B cell (primary cell): ENCODE measurements at regions not wholly inside any gene's neighbourhood (a gene's known extent, or its start where the extent isn't known, plus 50 kb on each side); places are given as distances from the start of the nearest gene placed in this dataset.

ENCODE experiments used
- ATAC-seq: fragments of 200-7000 bp; cut with Tn5 transposase; one replicate; pipeline ENCODE4 v1.10.0; 2021; ENCODE audit warnings: low read depth, mild to moderate bottlenecking, moderate number of reproducible peaks, moderate library complexity
- CTCF ChIA-PET: fragments of 350-600 bp; sonication (Branson Sonifier 250); formaldehyde crosslinking; loops from one replicate; lab custom pipeline; 2021; ENCODE audit warnings: antibody characterized with exemption, inconsistent platforms; lab: Charles Lee
- POLR2A ChIA-PET: fragments of 350-600 bp; sonication (Branson Sonifier 250); formaldehyde crosslinking; loops from one replicate; lab custom pipeline; 2021; ENCODE audit warnings: antibody characterized with exemption; lab: Charles Lee
- DNase-seq: peaks from one replicate; pipeline ENCODE4 v3.0.0; 2013
- H2AFZ ChIP-seq: 2 replicates; pipeline ENCODE4 v1.6.1; 2012; ENCODE audit warnings: mild to moderate bottlenecking, low read depth, low read length; ENCODE audit not compliant: insufficient read depth, poor library complexity, severe bottlenecking
- H3K27ac ChIP-seq, 2 donors: 1 replicate in 1 of 2; 2 replicates in 1 of 2; pipeline ENCODE4 v1.5.1; 2012 to 2013; ENCODE audit warnings: low read length in 2 of 2, mild to moderate bottlenecking in 2 of 2, moderate library complexity in 1 of 2
- H3K27me3 ChIP-seq, 4 experiments: fragments of 200-600 bp in 1 of 4; sonication (generic) in 1 of 4; replicated peaks in 1 of 4; 1 replicate in 2 of 4; 2 replicates in 2 of 4; pipeline versions ENCODE4 v1.6.1 to v1.7.0; 2013 to 2016; ENCODE audit warnings: low read length in 3 of 4, mild to moderate bottlenecking in 2 of 4, mixed read lengths in 1 of 4, moderate library complexity in 1 of 4; ENCODE audit not compliant: insufficient read depth in 4 of 4, control insufficient read depth in 3 of 4; ENCODE audit errors: control extremely low read depth in 1 of 4
- H3K36me3 ChIP-seq, 2 experiments: replicated peaks in 1 of 2; 1 replicate in 1 of 2; 2 replicates in 1 of 2; pipeline versions ENCODE4 v1.6.1 to v1.7.1; 2013; ENCODE audit warnings: low read length in 1 of 2; ENCODE audit not compliant: insufficient read depth in 2 of 2, control insufficient read depth in 1 of 2; ENCODE audit errors: control extremely low read depth in 1 of 2, extremely low read depth in 1 of 2
- H3K4me1 ChIP-seq, 2 donors: fragments of 200-600 bp in 1 of 2; sonication (generic) in 1 of 2; 1 replicate in 1 of 2; 2 replicates in 1 of 2; pipeline versions ENCODE4 v1.5.1 to v1.6.1; 2013 to 2017; ENCODE audit warnings: low read length in 2 of 2; ENCODE audit not compliant: control insufficient read depth in 2 of 2, insufficient read depth in 2 of 2
- H3K4me2 ChIP-seq: replicated peaks from 2 replicates; pipeline ENCODE3; 2012; ENCODE audit warnings: mild to moderate bottlenecking, low read depth, low read length; ENCODE audit not compliant: poor library complexity, severe bottlenecking
- H3K4me3 ChIP-seq, 5 experiments: fragments of 200-600 bp in 1 of 5; sonication (generic) in 1 of 5; 1 replicate in 3 of 5; 2 replicates in 2 of 5; pipeline versions ENCODE4 v1.5.1 to v1.7.0; 2011 to 2016; ENCODE audit warnings: low read length in 4 of 5, mild to moderate bottlenecking in 4 of 5, low read depth in 2 of 5, control low read depth in 1 of 5, moderate library complexity in 1 of 5; ENCODE audit not compliant: insufficient read depth in 1 of 5; ENCODE audit errors: control extremely low read depth in 1 of 5, extremely low read depth in 1 of 5
- H3K79me2 ChIP-seq: fragments of 200-600 bp; sonication (generic); one replicate; pipeline ENCODE4 v1.6.0; 2016; ENCODE audit warnings: low read length; ENCODE audit not compliant: control insufficient read depth, insufficient read depth
- H3K9ac ChIP-seq: fragments of 200-600 bp; sonication (generic); 2 replicates; pipeline ENCODE4 v1.6.1; 2017; ENCODE audit warnings: mild to moderate bottlenecking, low read length, moderate library complexity
- H3K9me3 ChIP-seq, 3 donors: one replicate each; pipeline versions ENCODE4 v1.6.1 to v1.7.1; 2013; ENCODE audit warnings: low read length in 2 of 3; ENCODE audit not compliant: control insufficient read depth in 2 of 3, insufficient read depth in 1 of 3; ENCODE audit errors: control extremely low read depth in 1 of 3
- H4K20me1 ChIP-seq: 2 replicates; pipeline ENCODE4 v1.6.0; 2012; ENCODE audit warnings: mild to moderate bottlenecking, low read length; ENCODE audit not compliant: insufficient read depth, control insufficient read depth, poor library complexity, severe bottlenecking
- H3K27ac Mint-ChIP-seq: one replicate; pipeline ENCODE4 v1.8.0; 2021; ENCODE audit warnings: mixed read lengths
- H3K27me3 Mint-ChIP-seq: one replicate; pipeline ENCODE4 v1.8.0; 2021; ENCODE audit warnings: mixed read lengths
- H3K4me1 Mint-ChIP-seq: one replicate; pipeline ENCODE4 v1.8.0; 2021; ENCODE audit warnings: mixed read lengths
- H3K4me3 Mint-ChIP-seq: one replicate; pipeline ENCODE4 v1.8.0; 2021; ENCODE audit warnings: mixed read lengths
- H3K9me3 Mint-ChIP-seq: one replicate; pipeline ENCODE4 v1.8.0; 2022; ENCODE audit warnings: mixed read lengths; ENCODE audit not compliant: insufficient read depth
- CTCF ChIP-seq: fragments of 200-600 bp; IDR thresholded peaks from one replicate; pipeline ENCODE4 v1.8.0; 2022; ENCODE audit warnings: antibody characterized with exemption, mild to moderate bottlenecking
- EZH2 ChIP-seq: IDR thresholded peaks from 2 replicates; pipeline ENCODE4 v1.6.1; 2012; ENCODE audit warnings: borderline replicate concordance, low read depth, mild to moderate bottlenecking, moderate library complexity, low read length; ENCODE audit not compliant: insufficient read depth, poor library complexity, severe bottlenecking
- WGBS: methylation state at CpG from one replicate; pipeline ENCODE4 v1.1.5; 2013; ENCODE audit warnings: missing lambda C conversion rate; ENCODE audit not compliant: insufficient coverage; 5-methylcytosine and 5-hydroxymethylcytosine counted together
- intact Hi-C: fragments of 100-400 bp; cut with micrococcal nuclease; formaldehyde crosslinking; loops from one replicate; pipeline ENCODE4 v1.10.0; 2022

- peaks cover 15% of the 10 kb centered on the region for H3K9me3 Mint-ChIP-seq
- H3K27me3 ChIP-seq = no peaks in the 10 kb centered on the region
- no peak overlapping the region for H3K4me3 ChIP-seq
- no peaks in the 10 kb centered on the region for H3K27me3 Mint-ChIP-seq
- POLR2A ChIA-PET = no interaction called here
- H4K20me1 ChIP-seq = no peaks in the 10 kb centered on the region
- H3K4me1 Mint-ChIP-seq = no peaks in the 10 kb centered on the region
- intact Hi-C loops = no loop called here
- H3K4me3 Mint-ChIP-seq = no peak overlapping the region
- no peak overlapping the region for H3K27ac ChIP-seq
- no peak overlapping the region for H3K9ac ChIP-seq
- WGBS = 92% methylated on average over 9 of the region's 9 CpGs
- no peak overlapping the region for H3K4me2 ChIP-seq
- DNase-seq (no peak), ATAC-seq (no peak)
- no peaks in the 10 kb centered on the region for H3K79me2 ChIP-seq
- no peaks in the 10 kb centered on the region for H3K36me3 ChIP-seq
- no peak overlapping the region for H3K27ac Mint-ChIP-seq
- no peaks in the 10 kb centered on the region for H3K4me1 ChIP-seq
- H3K9me3 ChIP-seq = peaks cover 0 to 26% (median 0%) of the 10 kb centered on the region in 3 donors
- H2AFZ ChIP-seq = no peak overlapping the region
- TF ChIP-seq EZH2 (no peak), CTCF (no peak)
- CTCF ChIA-PET = no interaction called here
These were observed 645.3 kb downstream of the ACTR3B start for GRCh38 chr7:153404781-153405279.

- no peaks in the 10 kb centered on the region for H3K4me1 Mint-ChIP-seq
- DNase-seq (no peak), ATAC-seq (no peak)
- 83% methylated on average over 2 of the region's 7 CpGs for WGBS
- no peak overlapping the region for H3K27ac Mint-ChIP-seq
- Histone ChIP-seq H3K4me2 (no peak overlapping the region), H3K4me1 (no peaks in the 10 kb centered on the region), H3K4me3 (no peak overlapping the region), H3K9ac (no peak overlapping the region), H2AFZ (no peak overlapping the region), H3K27ac (no peak overlapping the region), H4K20me1 (no peaks in the 10 kb centered on the region), H3K27me3 (no peaks in the 10 kb centered on the region), H3K36me3 (no peaks in the 10 kb centered on the region), H3K9me3 (peaks cover 0 to 26% (median 0%) of the 10 kb centered on the region in 3 donors), H3K79me2 (no peaks in the 10 kb centered on the region)
- TF ChIP-seq CTCF = no peak
- TF ChIP-seq EZH2 = no peak
- peaks cover 15% of the 10 kb centered on the region for H3K9me3 Mint-ChIP-seq
- ChIA-PET CTCF (no interaction called here), POLR2A (no interaction called here)
- intact Hi-C loops = no loop called here
- no peaks in the 10 kb centered on the region for H3K27me3 Mint-ChIP-seq
- H3K4me3 Mint-ChIP-seq = no peak overlapping the region
These were observed 646.3 kb upstream of the DPP6 start for GRCh38 chr7:153405704-153406485.
